ENCODE measurements at regions not wholly inside any gene's neighbourhood (a gene's known extent, or its start where the extent isn't known, plus 50 kb on each side); places are given as distances from the start of the nearest gene placed in this dataset.

DNA sequence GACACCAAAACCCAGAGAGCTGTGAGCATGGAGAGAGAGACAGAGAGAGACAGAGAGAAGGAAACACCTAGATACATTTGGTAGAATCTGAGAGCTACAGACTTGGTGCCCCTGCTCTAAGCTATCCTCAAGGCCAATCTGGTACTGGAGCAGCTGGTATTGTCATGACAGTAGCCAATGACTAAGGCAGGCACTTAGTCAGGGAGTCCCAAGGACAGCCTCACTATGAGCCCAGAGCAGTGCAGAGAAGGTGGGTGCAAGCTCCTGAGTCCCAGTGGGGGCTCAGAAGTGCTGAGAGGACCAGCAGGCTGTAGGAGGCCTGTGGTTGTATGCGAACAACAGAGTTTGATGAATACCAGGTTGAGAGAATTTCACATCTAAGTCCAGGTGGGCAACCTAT, 300.4 kb upstream of the ZNF608 start:
- POLR2A ChIA-PET: interaction anchor here (0.8 kb wide), 1 partner anchor 32 kb away, joined by 3 read pairs; no protein-coding TSS in a partner anchor
- H4K20me1 ChIP-seq (ENCODE audit: control insufficient read depth, insufficient read depth): no peaks in the 10 kb centered on the region
- H3K4me3 ChIP-seq: no peak overlapping the region
- DNase-seq (ENCODE audit: low read depth, low spot score) (no peak), ATAC-seq (no peak), FAIRE-seq (no peak)
- no peaks in the 10 kb centered on the region for H3K36me3 ChIP-seq (ENCODE audit: control insufficient read depth in 2 of 2, insufficient read depth in 2 of 2, low read length in 1 of 2)
- RAD21 ChIA-PET (ENCODE audit: unreplicated experiment): interaction anchor here (1.2 kb wide), 1 partner anchor 9 kb away, joined by 3 read pairs; no protein-coding TSS in a partner anchor
- H2AFZ ChIP-seq (ENCODE audit: control insufficient read depth, low read depth, low read length): no peak overlapping the region
- intact Hi-C loops (cut with micrococcal nuclease; ENCODE audit: unreplicated experiment) (no loop called here), in situ Hi-C loops (cut with MboI) (no loop called here)
- no peak overlapping the region for H3K9ac ChIP-seq (ENCODE audit: control insufficient read depth, insufficient read depth, low read length)
- H3K4me2 ChIP-seq (ENCODE audit: control insufficient read depth, insufficient read depth): no peak overlapping the region
- no peaks in the 10 kb centered on the region for H3K27me3 ChIP-seq (replicated peaks in 1 of 2; ENCODE audit: control insufficient read depth in 2 of 2, insufficient read depth in 2 of 2, low read length in 1 of 2)
- no peaks in the 10 kb centered on the region for H3K79me2 ChIP-seq (ENCODE audit: control insufficient read depth, insufficient read depth, low read length)
- no peaks in the 10 kb centered on the region for H3K4me1 ChIP-seq (ENCODE audit: control insufficient read depth, insufficient read depth, low read length)
- H3K9me3 ChIP-seq (replicated peaks; ENCODE audit: control insufficient read depth, insufficient read depth, low read length): no peaks in the 10 kb centered on the region
- no TSS peak for BruUV-seq (replicated peaks)
- TF ChIP-seq, protein P1, sequence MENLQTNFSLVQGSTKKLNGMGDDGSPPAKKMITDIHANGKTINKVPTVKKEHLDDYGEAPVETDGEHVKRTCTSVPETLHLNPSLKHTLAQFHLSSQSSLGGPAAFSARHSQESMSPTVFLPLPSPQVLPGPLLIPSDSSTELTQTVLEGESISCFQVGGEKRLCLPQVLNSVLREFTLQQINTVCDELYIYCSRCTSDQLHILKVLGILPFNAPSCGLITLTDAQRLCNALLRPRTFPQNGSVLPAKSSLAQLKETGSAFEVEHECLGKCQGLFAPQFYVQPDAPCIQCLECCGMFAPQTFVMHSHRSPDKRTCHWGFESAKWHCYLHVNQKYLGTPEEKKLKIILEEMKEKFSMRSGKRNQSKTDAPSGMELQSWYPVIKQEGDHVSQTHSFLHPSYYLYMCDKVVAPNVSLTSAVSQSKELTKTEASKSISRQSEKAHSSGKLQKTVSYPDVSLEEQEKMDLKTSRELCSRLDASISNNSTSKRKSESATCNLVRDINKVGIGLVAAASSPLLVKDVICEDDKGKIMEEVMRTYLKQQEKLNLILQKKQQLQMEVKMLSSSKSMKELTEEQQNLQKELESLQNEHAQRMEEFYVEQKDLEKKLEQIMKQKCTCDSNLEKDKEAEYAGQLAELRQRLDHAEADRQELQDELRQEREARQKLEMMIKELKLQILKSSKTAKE (IDR thresholded peaks at IDR 0.05; ENCODE audit: low read depth, poor library complexity, severe bottlenecking): no peak
- no peak for TF ChIP-seq TARDBP (IDR thresholded peaks at IDR 0.05; ENCODE audit: borderline replicate concordance)
- no peak for TF ChIP-seq NFYB (IDR thresholded peaks at IDR 0.05; ENCODE audit: insufficient read depth, low read depth, low read length)
- no peak for TF ChIP-seq TCF7 (IDR thresholded peaks at IDR 0.05; ENCODE audit: borderline replicate concordance)
- TF ChIP-seq ETV6 (conservative IDR thresholded peaks at IDR 0.05 in 1 of 2, IDR thresholded peaks at IDR 0.05 in 1 of 2; ENCODE audit: borderline replicate concordance in 1 of 2, low read depth in 1 of 2): no peak
- TF ChIP-seq SP1 (IDR thresholded peaks at IDR 0.05; ENCODE audit: low read depth, low read length): no peak
- TF ChIP-seq SUPT20H (IDR thresholded peaks at IDR 0.05; ENCODE audit: borderline replicate concordance, control insufficient read depth, low read depth, low read length): no peak
- TF ChIP-seq BMI1 (IDR thresholded peaks at IDR 0.05; ENCODE audit: borderline replicate concordance): no peak
- TF ChIP-seq, protein P2, sequence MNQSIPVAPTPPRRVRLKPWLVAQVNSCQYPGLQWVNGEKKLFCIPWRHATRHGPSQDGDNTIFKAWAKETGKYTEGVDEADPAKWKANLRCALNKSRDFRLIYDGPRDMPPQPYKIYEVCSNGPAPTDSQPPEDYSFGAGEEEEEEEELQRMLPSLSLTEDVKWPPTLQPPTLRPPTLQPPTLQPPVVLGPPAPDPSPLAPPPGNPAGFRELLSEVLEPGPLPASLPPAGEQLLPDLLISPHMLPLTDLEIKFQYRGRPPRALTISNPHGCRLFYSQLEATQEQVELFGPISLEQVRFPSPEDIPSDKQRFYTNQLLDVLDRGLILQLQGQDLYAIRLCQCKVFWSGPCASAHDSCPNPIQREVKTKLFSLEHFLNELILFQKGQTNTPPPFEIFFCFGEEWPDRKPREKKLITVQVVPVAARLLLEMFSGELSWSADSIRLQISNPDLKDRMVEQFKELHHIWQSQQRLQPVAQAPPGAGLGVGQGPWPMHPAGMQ (IDR thresholded peaks at IDR 0.05; ENCODE audit: borderline replicate concordance): no peak
- TF ChIP-seq, protein P3, sequence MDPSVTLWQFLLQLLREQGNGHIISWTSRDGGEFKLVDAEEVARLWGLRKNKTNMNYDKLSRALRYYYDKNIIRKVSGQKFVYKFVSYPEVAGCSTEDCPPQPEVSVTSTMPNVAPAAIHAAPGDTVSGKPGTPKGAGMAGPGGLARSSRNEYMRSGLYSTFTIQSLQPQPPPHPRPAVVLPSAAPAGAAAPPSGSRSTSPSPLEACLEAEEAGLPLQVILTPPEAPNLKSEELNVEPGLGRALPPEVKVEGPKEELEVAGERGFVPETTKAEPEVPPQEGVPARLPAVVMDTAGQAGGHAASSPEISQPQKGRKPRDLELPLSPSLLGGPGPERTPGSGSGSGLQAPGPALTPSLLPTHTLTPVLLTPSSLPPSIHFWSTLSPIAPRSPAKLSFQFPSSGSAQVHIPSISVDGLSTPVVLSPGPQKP (IDR thresholded peaks at IDR 0.05; ENCODE audit: low read depth, low read length): no peak
- no peak for TF ChIP-seq SMAD1 (IDR thresholded peaks at IDR 0.05; ENCODE audit: low read depth, partially characterized antibody)
- no peak for TF ChIP-seq CREB1 (IDR thresholded peaks at IDR 0.05; ENCODE audit: low read depth)
- no peak for TF ChIP-seq EED (IDR thresholded peaks at IDR 0.05; ENCODE audit: low read depth)
- no peak for TF ChIP-seq MEF2B (IDR thresholded peaks at IDR 0.05; ENCODE audit: partially characterized antibody, poor library complexity, severe bottlenecking)
- no peak for TF ChIP-seq IKZF2 (IDR thresholded peaks at IDR 0.05)
- no peak for TF ChIP-seq TAF1 (IDR thresholded peaks at IDR 0.05; ENCODE audit: borderline replicate concordance, low read depth, low read length)
- no peak for TF ChIP-seq FOS (IDR thresholded peaks at IDR 0.05; ENCODE audit: borderline replicate concordance, extremely low read depth, insufficient read length)
- CTCF ChIA-PET: no interaction called here
- WGBS (ENCODE audit: insufficient coverage, insufficient replicate concordance, low lambda C conversion rate, missing lambda C conversion rate): 100% methylated on average over 1 of the region's 1 CpG
- SMC1A ChIA-PET (ENCODE audit: uncharacterized antibody, unreplicated experiment): interaction anchor here (0.8 to 1.4 kb wide), 6 partner anchors 9 to 24 kb away, joined by 3 to 4 read pairs (median 3); no protein-coding TSS in a partner anchor
- H3K27ac ChIP-seq (ENCODE audit: control insufficient read depth, insufficient read depth): no peak overlapping the region

Data from GM12878 (cell line).